AG04450 (cell line): ENCODE measurements at regions not wholly inside any gene's neighbourhood (a gene's known extent, or its start where the extent isn't known, plus 50 kb on each side); places are given as distances from the start of the nearest gene placed in this dataset.

ENCODE experiments used
- CTCF ChIA-PET: fragments of 300-600, 350-600 bp; formaldehyde crosslinking; extraction: SDS; loops from one replicate; lab custom pipeline; 2022; ENCODE audit warnings: antibody characterized with exemption, inconsistent platforms; lab: Charles Lee
- POLR2A ChIA-PET: fragments of 350-600 bp; formaldehyde crosslinking; extraction: SDS; loops from one replicate; lab custom pipeline; 2021; ENCODE audit warnings: antibody characterized with exemption, inconsistent platforms; lab: Yijun Ruan, JAX
- DNase-seq: peaks from one replicate; pipeline ENCODE4 v3.0.0-alpha.2; 2011; ENCODE audit warnings: low read depth, low spot score
- H3K27ac ChIP-seq: one replicate; pipeline ENCODE4 v1.5.1; 2012; ENCODE audit warnings: low read depth, low read length, control low read depth
- H3K27me3 ChIP-seq: one replicate; pipeline ENCODE4 v1.6.0; 2012; ENCODE audit warnings: low read length; ENCODE audit not compliant: control insufficient read depth, insufficient read depth
- H3K4me3 ChIP-seq: 2 replicates; pipeline ENCODE4 v1.5.1; 2011; ENCODE audit warnings: mild to moderate bottlenecking, low read depth, low read length, control low read depth
- H3K9me3 ChIP-seq: 2 replicates; pipeline ENCODE4 v1.5.1; 2012; ENCODE audit warnings: low read length; ENCODE audit not compliant: control insufficient read depth, insufficient read depth
- CTCF ChIP-seq: IDR thresholded peaks from 2 replicates; pipeline ENCODE4 v1.5.1; 2011; ENCODE audit warnings: low read depth, low read length, control low read depth, inconsistent platforms

- Histone ChIP-seq H3K27ac (no peak overlapping the region), H3K4me3 (no peak overlapping the region), H3K9me3 (no peaks in the 10 kb centered on the region), H3K27me3 (no peaks in the 10 kb centered on the region)
- TF ChIP-seq CTCF: no peak
- ChIA-PET POLR2A (no interaction called here), CTCF (interaction anchor here (0.7 kb wide), 1 partner anchor 27 kb away, joined by 3 read pairs; no protein-coding TSS in a partner anchor)
- no peak for DNase-seq
Observed at GRCh38 chr6:8246403-8246802, 144.1 kb upstream of the EEF1E1 start.

GRCh38 chr6:8245726-8246125 lies 143.4 kb upstream of the EEF1E1 start:
- CTCF ChIA-PET: interaction anchor here (0.7 kb wide), 1 partner anchor 26 kb away, joined by 3 read pairs; no protein-coding TSS in a partner anchor
- TF ChIP-seq CTCF: no peak
- Histone ChIP-seq H3K9me3 (no peaks in the 10 kb centered on the region), H3K27ac (no peak overlapping the region), H3K4me3 (no peak overlapping the region), H3K27me3 (no peaks in the 10 kb centered on the region)
- DNase-seq: no peak
- POLR2A ChIA-PET: no interaction called here

- H3K27me3 ChIP-seq: no peaks in the 10 kb centered on the region
- DNase-seq: no peak
- no peak overlapping the region for H3K4me3 ChIP-seq
- ChIA-PET POLR2A (no interaction called here), CTCF (interaction anchor here (1.5 kb wide), 1 partner anchor 24 kb away, joined by 6 read pairs; no protein-coding TSS in a partner anchor)
- H3K9me3 ChIP-seq: no peaks in the 10 kb centered on the region
- TF ChIP-seq CTCF: no peak
- H3K27ac ChIP-seq: no peak overlapping the region
Observed at GRCh38 chr6:8243475-8243874, 141.1 kb upstream of the EEF1E1 start.

GRCh38 chr6:8242885-8243284 lies 140.5 kb upstream of the EEF1E1 start:
- DNase-seq: no peak
- H3K27ac ChIP-seq: no peak overlapping the region
- POLR2A ChIA-PET: no interaction called here
- H3K4me3 ChIP-seq: no peak overlapping the region
- H3K9me3 ChIP-seq: no peaks in the 10 kb centered on the region
- no peak for TF ChIP-seq CTCF
- CTCF ChIA-PET: interaction anchor here (1.5 kb wide), 1 partner anchor 24 kb away, joined by 6 read pairs; no protein-coding TSS in a partner anchor
- H3K27me3 ChIP-seq: no peaks in the 10 kb centered on the region

GRCh38 chr6:8240301-8240700 lies 138.0 kb upstream of the EEF1E1 start:
- H3K9me3 ChIP-seq: no peaks in the 10 kb centered on the region
- DNase-seq: no peak
- no peak for TF ChIP-seq CTCF
- H3K27me3 ChIP-seq: no peaks in the 10 kb centered on the region
- no peak overlapping the region for H3K4me3 ChIP-seq
- POLR2A ChIA-PET: no interaction called here
- H3K27ac ChIP-seq: no peak overlapping the region
- CTCF ChIA-PET: interaction anchor here (1.2 to 2.6 kb wide), 2 partner anchors 21 to 109 kb away, joined by 3 to 12 read pairs; no protein-coding TSS in a partner anchor
